K562 (cell line): ENCODE measurements at regions not wholly inside any gene's neighbourhood (a gene's known extent, or its start where the extent isn't known, plus 50 kb on each side); places are given as distances from the start of the nearest gene placed in this dataset.

ENCODE experiments used
- ATAC-seq: fragments of 200-7000 bp; cut with Tn5 transposase; 3 replicates; pipeline ENCODE4 v1.9.1; 2020; ENCODE audit warnings: moderate library complexity
- BruUV-seq: library from RNA; stranded (reverse); fragments of 400-500 nt; replicated peaks from 2 replicates; lab custom pipeline; 2021; lab: Mats Ljungman, UMichigan
- CTCF ChIA-PET: fragments of 300-600 bp; formaldehyde crosslinking; extraction: SDS; loops from one replicate; lab custom pipeline; 2021; ENCODE audit warnings: low intra/inter-chr PET ratio; lab: Yijun Ruan, JAX
- POLR2A ChIA-PET: fragments of 300-600, 350-650 bp; sonication (Branson Sonifier 250); formaldehyde crosslinking; extraction: SDS; loops from one replicate; lab custom pipeline; 2021; ENCODE audit warnings: antibody characterized with exemption, inconsistent platforms; lab: Yijun Ruan, JAX
- DNase-seq, 4 experiments: peaks; one replicate each; pipeline versions ENCODE4 v3.0.0 to v3.0.0-alpha.2; 2011 to 2018; ENCODE audit warnings: low spot score in 3 of 4, mixed read lengths in 3 of 4; ENCODE audit errors: extremely low read depth in 1 of 4
- FAIRE-seq: peaks from 2 replicates; lab custom pipeline; 2011; peaks lifted over from hg19 to GRCh38; lab: Jason Lieb, UNC
- H2AFZ ChIP-seq: 2 replicates; pipeline ENCODE4 v1.6.0; 2011; ENCODE audit warnings: low read depth, low read length, control low read depth, inconsistent platforms
- H3K27ac ChIP-seq: fragments of 200-600 bp; 3 replicates; pipeline ENCODE4 v1.8.0; 2011; ENCODE audit warnings: low read depth, mild to moderate bottlenecking, control low read depth, inconsistent platforms, low read length, moderate library complexity, mixed read lengths; ENCODE audit errors: extremely low read depth
- H3K27me3 ChIP-seq, 2 experiments: fragments of 300-600 bp in 1 of 2; 2 replicates in 1 of 2; 3 replicates in 1 of 2; pipeline versions ENCODE4 v1.6.0 to v1.8.0; 2011; ENCODE audit warnings: inconsistent platforms in 2 of 2, low read length in 2 of 2, mild to moderate bottlenecking in 1 of 2, mixed read lengths in 1 of 2, moderate library complexity in 1 of 2; ENCODE audit not compliant: control insufficient read depth in 2 of 2, insufficient read depth in 2 of 2
- H3K36me3 ChIP-seq: fragments of 300-600 bp; 3 replicates; pipeline ENCODE4 v1.8.0; 2011; ENCODE audit warnings: mild to moderate bottlenecking, low read length, inconsistent platforms; ENCODE audit not compliant: control insufficient read depth, insufficient read depth
- H3K4me1 ChIP-seq, 2 experiments: fragments of 200-600 bp in 1 of 2; replicated peaks in 1 of 2; 2 replicates in 1 of 2; 3 replicates in 1 of 2; pipeline versions ENCODE4 v1.5.1 to v1.8.0; 2011; ENCODE audit warnings: inconsistent platforms in 2 of 2, low read length in 2 of 2, mild to moderate bottlenecking in 1 of 2, mixed read lengths in 1 of 2, moderate library complexity in 1 of 2; ENCODE audit not compliant: control insufficient read depth in 2 of 2, insufficient read depth in 2 of 2
- H3K4me2 ChIP-seq: 2 replicates; pipeline ENCODE4 v1.6.1; 2011; ENCODE audit warnings: low read length, control low read depth, inconsistent platforms, mixed read lengths; ENCODE audit not compliant: insufficient read depth
- H3K4me3 ChIP-seq: fragments of 200-600 bp; sonication (generic), shearing (Covaris generic); 2 replicates; pipeline ENCODE4 v1.5.1; 2016; ENCODE audit warnings: control low read depth, inconsistent platforms
- H3K79me2 ChIP-seq: fragments of 200-600 bp; 3 replicates; pipeline ENCODE4 v1.8.0; 2011; ENCODE audit warnings: low read length, inconsistent platforms; ENCODE audit not compliant: control insufficient read depth, insufficient read depth
- H3K9ac ChIP-seq, 2 experiments: 2 replicates each; pipeline versions ENCODE4 v1.6.0 to v1.6.1; 2011; ENCODE audit warnings: low read depth in 2 of 2, low read length in 2 of 2, control low read depth in 1 of 2, inconsistent platforms in 1 of 2, mild to moderate bottlenecking in 1 of 2, mixed read lengths in 1 of 2; ENCODE audit not compliant: insufficient read depth in 1 of 2
- H3K9me1 ChIP-seq: one replicate; pipeline ENCODE4 v1.6.0; 2011; ENCODE audit warnings: inconsistent platforms, mild to moderate bottlenecking, low read length, moderate library complexity; ENCODE audit not compliant: control insufficient read depth, insufficient read depth
- H3K9me3 ChIP-seq: replicated peaks from 2 replicates; pipeline ENCODE4 v1.5.1; 2011; ENCODE audit warnings: low read depth, low read length, inconsistent platforms; ENCODE audit not compliant: control insufficient read depth, insufficient read depth
- H4K20me1 ChIP-seq: replicated peaks from 2 replicates; pipeline ENCODE4 v1.6.1; 2011; ENCODE audit warnings: low read length, inconsistent platforms, mixed read lengths; ENCODE audit not compliant: control insufficient read depth, insufficient read depth
- CBX5 ChIP-seq: IDR thresholded peaks from 2 replicates; pipeline ENCODE4 v1.6.1; 2014; ENCODE audit warnings: low read depth, borderline replicate concordance
- NFE2 ChIP-seq: IDR thresholded peaks from 2 replicates; pipeline ENCODE4 v1.6.1; 2014; ENCODE audit warnings: antibody characterized with exemption, low read depth
- RBM15 ChIP-seq: fragments of 200-400 bp; formaldehyde crosslinking; IDR thresholded peaks from 2 replicates; pipeline ENCODE4 v1.6.1; 2018; ENCODE audit warnings: mild to moderate bottlenecking, low read length, moderate library complexity; ENCODE audit not compliant: insufficient read depth
- VEZF1 ChIP-seq: fragments of 200-800 bp; sonication (Bioruptor generic); IDR thresholded peaks from 2 replicates; pipeline ENCODE4 v1.6.1; 2017; ENCODE audit warnings: missing genetic modification characterization, missing compliant biosample characterization
- XRCC5 ChIP-seq: fragments of 200-400 bp; formaldehyde crosslinking; IDR thresholded peaks from 2 replicates; pipeline ENCODE4 v1.6.1; 2017; ENCODE audit warnings: low read depth, mild to moderate bottlenecking, low read length
- ZNF165 ChIP-seq: fragments of 250-450 bp; sonication (Bioruptor Pico); IDR thresholded peaks from 2 replicates; pipeline ENCODE4 v1.4.0; 2020; ENCODE audit warnings: borderline replicate concordance
- WGBS: fragments of 100-300 bp; shearing (Covaris generic); methylation state at CpG from one replicate; pipeline ENCODE4 v1.1.6; 2016; ENCODE audit warnings: low coverage, mixed read lengths; ENCODE audit not compliant: insufficient coverage; ENCODE audit errors: missing lambda C conversion rate; 5-methylcytosine and 5-hydroxymethylcytosine counted together
- in situ Hi-C: fragments of 300-500 bp; cut with MboI; formaldehyde crosslinking; loops from 4 replicates; pipeline ENCODE4 v1.15.0; 2018; ENCODE audit warnings: inconsistent platforms, mixed read lengths
- intact Hi-C: fragments of 100-400 bp; cut with micrococcal nuclease; formaldehyde crosslinking; loops from 2 replicates; pipeline ENCODE4 v1.14.2; 2022

- H3K36me3 ChIP-seq = no peaks in the 10 kb centered on the region
- BruUV-seq = no TSS peak
- DNase-seq (no peak), ATAC-seq (no peak), FAIRE-seq (no peak)
- ChIA-PET CTCF (no interaction called here), POLR2A (no interaction called here)
- no peaks in the 10 kb centered on the region for H3K9me1 ChIP-seq
- no peak overlapping the region for H3K27ac ChIP-seq
- no peaks in the 10 kb centered on the region for H4K20me1 ChIP-seq
- TF ChIP-seq ZNF165 (CRISPR knock-in tag) = no peak
- TF ChIP-seq RBM15 = no peak
- TF ChIP-seq XRCC5 = no peak
- no peak for TF ChIP-seq NFE2
- no peak for TF ChIP-seq VEZF1 (CRISPR knock-in tag)
- no peak for TF ChIP-seq CBX5
- no peaks in the 10 kb centered on the region for H3K79me2 ChIP-seq
- WGBS = 0% methylated on average over 5 of the region's 5 CpGs
- no peak overlapping the region for H3K9ac ChIP-seq
- H3K27me3 ChIP-seq = no peaks in the 10 kb centered on the region
- H3K4me1 ChIP-seq = no peaks in the 10 kb centered on the region
- intact Hi-C loops (no loop called here), in situ Hi-C loops (no loop called here)
- H3K4me2 ChIP-seq = no peak overlapping the region
- H2AFZ ChIP-seq = no peak overlapping the region
- H3K4me3 ChIP-seq = no peak overlapping the region
- 0 out of 2 replicates have a peak, but pooled peaks cover 4% of the 10 kb centered on the region for H3K9me3 ChIP-seq
Measured at GRCh38 chr3:192040282-192041043, 579.5 kb downstream of the PYDC2 start.
